ENCODE measurements at regions not wholly inside any gene's neighbourhood (a gene's known extent, or its start where the extent isn't known, plus 50 kb on each side); places are given as distances from the start of the nearest gene placed in this dataset.
"Not testable (repeated sequence)": the region's sequence is repeated elsewhere in the genome, so short reads cannot be mapped to it uniquely, and the experiment has no call there.

- ATAC-seq, result no peak
- intact Hi-C loops (cut with DNase I), result no loop called here
- DNase-seq, result no peak
- Histone ChIP-seq H3K9me3 (ENCODE audit: control insufficient read depth, low read length) (no peaks in the 10 kb centered on the region), H3K27me3 (ENCODE audit: control insufficient read depth, insufficient read depth) (no peaks in the 10 kb centered on the region), H3K4me3 (ENCODE audit: low read length) (no peak overlapping the region), H3K27ac (ENCODE audit: low read length) (no peak overlapping the region), H3K4me1 (ENCODE audit: control insufficient read depth, insufficient read depth, low read length) (no peaks in the 10 kb centered on the region)
- 76% methylated on average over 3 of the region's 3 CpGs for WGBS
Observed at GRCh38 chr9:81335879-81336421, 353.4 kb downstream of the TLE1 start.

- Histone ChIP-seq H3K4me1 (ENCODE audit: control insufficient read depth, insufficient read depth, low read length) (no peaks in the 10 kb centered on the region), H3K9me3 (ENCODE audit: control insufficient read depth, low read length) (no peaks in the 10 kb centered on the region), H3K27me3 (ENCODE audit: control insufficient read depth, insufficient read depth) (no peaks in the 10 kb centered on the region), H3K27ac (ENCODE audit: low read length) (no peak overlapping the region), H3K4me3 (ENCODE audit: low read length) (no peak overlapping the region)
- ATAC-seq, result no peak
- WGBS, result 77% methylated on average over 3 of the region's 3 CpGs
- intact Hi-C loops (cut with DNase I), result no loop called here
- DNase-seq, result no peak
Observed at GRCh38 chr9:81321551-81321950, 367.8 kb downstream of the TLE1 start.

DNA sequence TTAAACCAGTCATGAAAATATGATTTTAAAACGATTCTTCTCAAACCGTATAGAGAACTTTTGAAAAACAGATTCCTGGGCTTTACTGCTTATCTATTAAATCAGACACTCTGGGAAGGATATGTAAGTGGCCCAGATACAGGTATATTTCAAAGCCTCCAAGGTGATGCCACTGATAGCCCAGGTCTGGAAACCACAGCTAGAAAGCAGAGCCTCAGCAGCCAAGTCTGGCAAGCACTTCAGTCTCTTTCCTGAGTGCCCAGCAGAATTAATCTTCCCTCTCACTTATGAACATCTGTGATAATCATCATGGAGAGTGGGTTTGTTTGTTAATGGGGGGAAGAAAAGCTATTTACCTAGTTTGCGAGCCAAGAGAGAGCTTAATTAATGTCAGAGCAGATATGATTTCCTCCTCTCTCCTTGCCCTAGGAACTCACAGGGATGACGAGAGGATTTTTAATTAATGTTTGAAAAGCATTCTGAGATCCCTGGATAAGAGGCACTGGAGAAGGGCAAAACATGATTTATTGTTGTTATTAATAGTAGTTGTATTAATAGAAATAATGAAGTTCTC lies 368.4 kb downstream of the TLE1 start:
- no peaks in the 10 kb centered on the region for H3K9me3 ChIP-seq (ENCODE audit: control insufficient read depth, low read length)
- no peaks in the 10 kb centered on the region for H3K4me1 ChIP-seq (ENCODE audit: control insufficient read depth, insufficient read depth, low read length)
- H3K27ac ChIP-seq (ENCODE audit: low read length), result no peak overlapping the region
- intact Hi-C loops (cut with DNase I), result no loop called here
- DNase-seq (no peak), ATAC-seq (no peak)
- H3K27me3 ChIP-seq (ENCODE audit: control insufficient read depth, insufficient read depth), result no peaks in the 10 kb centered on the region
- WGBS, result 66% methylated on average over 4 of the region's 4 CpGs
- no peak overlapping the region for H3K4me3 ChIP-seq (ENCODE audit: low read length)

GRCh38 chr9:81318571-81318970 lies 370.8 kb downstream of the TLE1 start:
- 80% methylated on average over 3 of the region's 3 CpGs for WGBS
- ATAC-seq (no peak), DNase-seq (no peak)
- intact Hi-C loops (cut with DNase I), result no loop called here
- Histone ChIP-seq H3K27me3 (ENCODE audit: control insufficient read depth, insufficient read depth) (no peaks in the 10 kb centered on the region), H3K9me3 (ENCODE audit: control insufficient read depth, low read length) (no peaks in the 10 kb centered on the region), H3K4me3 (ENCODE audit: low read length) (no peak overlapping the region), H3K27ac (ENCODE audit: low read length) (no peak overlapping the region), H3K4me1 (ENCODE audit: control insufficient read depth, insufficient read depth, low read length) (no peaks in the 10 kb centered on the region)

DNA sequence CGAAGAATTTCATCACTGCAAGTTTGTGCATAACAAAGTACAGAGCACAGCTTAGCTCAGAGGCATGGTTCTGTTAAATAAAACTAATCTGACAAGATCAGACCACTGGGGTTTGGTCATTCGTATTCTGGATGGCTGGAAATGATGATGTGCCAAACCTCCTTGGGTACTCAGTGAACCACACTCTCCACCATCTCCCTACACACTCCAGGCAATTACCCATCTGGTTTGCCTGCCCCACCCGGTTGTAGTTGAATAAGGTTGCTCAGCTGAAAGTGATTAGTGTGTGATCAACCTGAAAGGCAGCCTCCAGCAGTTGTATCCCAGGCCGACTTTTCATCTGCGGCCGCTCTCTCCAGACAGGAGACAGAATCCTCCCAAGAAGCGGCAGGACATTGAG lies 371.4 kb downstream of the TLE1 start:
- intact Hi-C loops (cut with DNase I), result no loop called here
- DNase-seq, result no peak
- 85% methylated on average over 7 of the region's 7 CpGs for WGBS
- no peaks in the 10 kb centered on the region for H3K9me3 ChIP-seq (ENCODE audit: control insufficient read depth, low read length)
- H3K27ac ChIP-seq (ENCODE audit: low read length), result no peak overlapping the region
- H3K4me3 ChIP-seq (ENCODE audit: low read length), result no peak overlapping the region
- no peaks in the 10 kb centered on the region for H3K27me3 ChIP-seq (ENCODE audit: control insufficient read depth, insufficient read depth)
- no peaks in the 10 kb centered on the region for H3K4me1 ChIP-seq (ENCODE audit: control insufficient read depth, insufficient read depth, low read length)
- ATAC-seq, result no peak

DNA sequence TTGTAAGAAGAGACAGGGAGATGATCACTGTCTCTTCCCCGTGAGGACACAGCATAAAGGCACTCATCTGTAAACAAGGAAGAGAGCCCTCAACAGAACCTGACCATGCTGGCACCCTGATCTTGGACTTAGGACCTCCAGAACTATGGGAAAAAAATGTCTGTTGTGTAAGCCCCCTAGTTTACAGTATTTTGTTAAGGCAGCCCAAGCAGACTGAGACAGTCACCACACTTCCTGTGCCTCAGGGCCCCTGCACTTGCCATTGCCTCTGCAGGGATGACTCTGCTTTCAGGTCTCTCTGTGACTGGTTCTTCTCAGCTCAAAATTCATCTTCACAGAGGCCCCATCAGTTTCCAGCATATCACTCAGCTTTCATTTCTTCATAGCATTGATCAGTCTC lies 372.1 kb downstream of the TLE1 start:
- intact Hi-C loops (cut with DNase I), result no loop called here
- Histone ChIP-seq H3K27me3 (ENCODE audit: control insufficient read depth, insufficient read depth) (no peaks in the 10 kb centered on the region), H3K27ac (ENCODE audit: low read length) (no peak overlapping the region), H3K4me3 (ENCODE audit: low read length) (no peak overlapping the region), H3K9me3 (ENCODE audit: control insufficient read depth, low read length) (no peaks in the 10 kb centered on the region), H3K4me1 (ENCODE audit: control insufficient read depth, insufficient read depth, low read length) (no peaks in the 10 kb centered on the region)
- ATAC-seq (no peak), DNase-seq (no peak)
- WGBS, result 92% methylated on average over 1 of the region's 1 CpG

- 77% methylated on average over 3 of the region's 3 CpGs for WGBS
- Histone ChIP-seq H3K4me3 (ENCODE audit: low read length) (no peak overlapping the region), H3K9me3 (ENCODE audit: control insufficient read depth, low read length) (no peaks in the 10 kb centered on the region), H3K27ac (ENCODE audit: low read length) (no peak overlapping the region), H3K4me1 (ENCODE audit: control insufficient read depth, insufficient read depth, low read length) (no peaks in the 10 kb centered on the region), H3K27me3 (ENCODE audit: control insufficient read depth, insufficient read depth) (no peaks in the 10 kb centered on the region)
- DNase-seq (no peak), ATAC-seq (no peak)
- intact Hi-C loops (cut with DNase I), result no loop called here
Observed at GRCh38 chr9:81314490-81314889, 374.9 kb downstream of the TLE1 start.

- DNase-seq, result no peak
- Histone ChIP-seq H3K4me3 (ENCODE audit: low read length) (no peak overlapping the region), H3K27ac (ENCODE audit: low read length) (no peak overlapping the region), H3K27me3 (ENCODE audit: control insufficient read depth, insufficient read depth) (no peaks in the 10 kb centered on the region), H3K4me1 (ENCODE audit: control insufficient read depth, insufficient read depth, low read length) (no peaks in the 10 kb centered on the region), H3K9me3 (ENCODE audit: control insufficient read depth, low read length) (no peaks in the 10 kb centered on the region)
- intact Hi-C loops (cut with DNase I), result no loop called here
- WGBS, result 97% methylated on average over 2 of the region's 2 CpGs
- ATAC-seq, result no peak
Observed at GRCh38 chr9:81313877-81314276, 375.5 kb downstream of the TLE1 start.

- H3K27ac ChIP-seq (ENCODE audit: low read length), result no peak overlapping the region
- intact Hi-C loops (cut with DNase I), result no loop called here
- H3K27me3 ChIP-seq (ENCODE audit: control insufficient read depth, insufficient read depth), result no peaks in the 10 kb centered on the region
- no peak overlapping the region for H3K4me3 ChIP-seq (ENCODE audit: low read length)
- no peak for ATAC-seq
- no peak for DNase-seq
- 72% methylated on average over 3 of the region's 3 CpGs for WGBS
- no peaks in the 10 kb centered on the region for H3K9me3 ChIP-seq (ENCODE audit: control insufficient read depth, low read length)
- no peaks in the 10 kb centered on the region for H3K4me1 ChIP-seq (ENCODE audit: control insufficient read depth, insufficient read depth, low read length)
Observed at GRCh38 chr9:81312346-81312745, 377.0 kb downstream of the TLE1 start.

DNA sequence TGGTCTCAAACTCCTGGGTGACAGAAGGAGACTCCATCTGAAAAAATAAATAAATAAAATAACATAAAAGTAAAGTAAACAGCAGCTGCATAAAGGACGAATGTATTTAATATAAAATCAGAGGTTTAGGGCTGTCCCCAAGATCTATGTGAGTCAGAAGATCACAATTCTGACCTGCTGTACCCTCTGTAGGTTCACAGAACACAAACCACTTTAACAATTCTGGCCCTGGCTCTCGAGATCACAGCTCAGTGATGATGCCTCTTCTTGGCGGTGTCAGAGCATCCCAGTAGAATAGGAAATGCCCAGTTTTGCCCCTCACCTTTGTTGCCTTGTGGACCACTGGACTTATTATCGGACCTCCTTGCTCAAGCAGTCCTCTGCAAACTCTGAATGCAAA lies 380.9 kb downstream of the TLE1 start:
- no peak for DNase-seq
- Histone ChIP-seq H3K4me3 (ENCODE audit: low read length) (no peak overlapping the region), H3K4me1 (ENCODE audit: control insufficient read depth, insufficient read depth, low read length) (no peaks in the 10 kb centered on the region), H3K27ac (ENCODE audit: low read length) (no peak overlapping the region), H3K27me3 (ENCODE audit: control insufficient read depth, insufficient read depth) (no peaks in the 10 kb centered on the region), H3K9me3 (ENCODE audit: control insufficient read depth, low read length) (no peaks in the 10 kb centered on the region)
- WGBS, result 83% methylated on average over 4 of the region's 4 CpGs
- ATAC-seq, result no peak
- intact Hi-C loops (cut with DNase I), result no loop called here

GRCh38 chr9:81307791-81308190 lies 381.6 kb downstream of the TLE1 start:
- H3K4me1 ChIP-seq (ENCODE audit: control insufficient read depth, insufficient read depth, low read length); DNase-seq; H3K9me3 ChIP-seq (ENCODE audit: control insufficient read depth, low read length); H3K27ac ChIP-seq (ENCODE audit: low read length); H3K27me3 ChIP-seq (ENCODE audit: control insufficient read depth, insufficient read depth); intact Hi-C loops (cut with DNase I); ATAC-seq; H3K4me3 ChIP-seq (ENCODE audit: low read length): not testable (repeated sequence)
- 78% methylated on average over 5 of the region's 5 CpGs for WGBS

GRCh38 chr9:81305561-81306182 lies 383.7 kb downstream of the TLE1 start:
- 85% methylated on average over 6 of the region's 6 CpGs for WGBS
- Histone ChIP-seq H3K9me3 (ENCODE audit: control insufficient read depth, low read length) (no peaks in the 10 kb centered on the region), H3K27ac (ENCODE audit: low read length) (no peak overlapping the region), H3K4me3 (ENCODE audit: low read length) (no peak overlapping the region), H3K27me3 (ENCODE audit: control insufficient read depth, insufficient read depth) (no peaks in the 10 kb centered on the region), H3K4me1 (ENCODE audit: control insufficient read depth, insufficient read depth, low read length) (no peaks in the 10 kb centered on the region)
- intact Hi-C loops (cut with DNase I), result no loop called here
- ATAC-seq (no peak), DNase-seq (no peak)

Measured in right cardiac atrium (tissue), 5 donors.